Vagina (tissue), 2 donors: ENCODE measurements at regions not wholly inside any gene's neighbourhood (a gene's known extent, or its start where the extent isn't known, plus 50 kb on each side); places are given as distances from the start of the nearest gene placed in this dataset.

Experiments used
- CTCF ChIP-seq, 3 experiments: fragments of 450-650 bp in 2 of 3; fragments of 200-600 bp in 1 of 3; sonication (generic) in 1 of 3; IDR thresholded peaks; one replicate each; pipeline ENCODE4 v1.5.1; 2017 to 2019; ENCODE audit warnings: antibody characterized with exemption in 3 of 3, mild to moderate bottlenecking in 2 of 3, moderate library complexity in 2 of 3
- POLR2A ChIP-seq, 2 donors: fragments of 450-650 bp; IDR thresholded peaks; one replicate each; pipeline ENCODE4 v1.6.1; 2017; ENCODE audit warnings: antibody characterized with exemption in 2 of 2, mild to moderate bottlenecking in 2 of 2, moderate library complexity in 2 of 2

GRCh38 chr6:40894962-40895799 lies 143.8 kb downstream of the UNC5CL start:
- no peak for TF ChIP-seq CTCF (IDR thresholded peaks at IDR 0.05)
- no peak for TF ChIP-seq POLR2A (IDR thresholded peaks at IDR 0.05)
